Heart right ventricle (tissue), 16 donors: ENCODE measurements at regions not wholly inside any gene's neighbourhood (a gene's known extent, or its start where the extent isn't known, plus 50 kb on each side); places are given as distances from the start of the nearest gene placed in this dataset.

ENCODE experiments used
- ATAC-seq, 8 donors: fragments of 200-7000 bp; cut with Tn5 transposase; one replicate each; pipeline ENCODE4 v1.9.1; 2020; ENCODE audit warnings: mild to moderate bottlenecking in 8 of 8, moderate library complexity in 8 of 8, moderate number of reproducible peaks in 1 of 8
- DNase-seq, 2 donors: peaks; one replicate each; pipeline ENCODE4 v3.0.0-alpha.2; 2020
- H3K27ac ChIP-seq, 10 donors: fragments of 200-600 bp; sonication (generic) in 2 of 10; one replicate each; pipeline versions ENCODE4 v1.5.0 to v1.8.0; 2020 to 2022; ENCODE audit warnings: mild to moderate bottlenecking in 3 of 10
- H3K27me3 ChIP-seq, 7 donors: fragments of 200-600 bp; one replicate each; pipeline ENCODE4 v1.8.0; 2021 to 2022; ENCODE audit warnings: mild to moderate bottlenecking in 2 of 7
- H3K36me3 ChIP-seq, 9 donors: fragments of 200-600 bp; sonication (generic) in 1 of 9; one replicate each; pipeline versions ENCODE4 v1.5.0 to v1.8.0; 2020 to 2022; ENCODE audit warnings: mild to moderate bottlenecking in 2 of 9
- H3K4me1 ChIP-seq, 9 donors: fragments of 200-600 bp; sonication (generic) in 1 of 9; one replicate each; pipeline versions ENCODE4 v1.5.0 to v1.8.0; 2020 to 2022; ENCODE audit warnings: mild to moderate bottlenecking in 4 of 9
- H3K4me3 ChIP-seq, 10 donors: fragments of 200-600 bp; sonication (generic) in 2 of 10; one replicate each; pipeline versions ENCODE4 v1.5.0 to v1.8.0; 2020 to 2022; ENCODE audit warnings: mild to moderate bottlenecking in 7 of 10, moderate library complexity in 2 of 10
- H3K9me3 ChIP-seq, 11 donors: fragments of 200-600 bp in 10 of 11; sonication (generic) in 2 of 11; one replicate each; pipeline versions ENCODE4 v1.5.0 to v1.8.0; 2013 to 2022; ENCODE audit warnings: mild to moderate bottlenecking in 2 of 11, control low read depth in 1 of 11, moderate library complexity in 1 of 11
- CTCF ChIP-seq, 9 donors: fragments of 200-600 bp; sonication (generic) in 2 of 9; IDR thresholded peaks; one replicate each; pipeline versions ENCODE4 v1.5.0 to v1.8.0; 2021 to 2022; ENCODE audit warnings: antibody characterized with exemption in 9 of 9, mild to moderate bottlenecking in 5 of 9, moderate library complexity in 1 of 9
- WGBS, 2 donors: extraction: QIAGEN DNeasy Blood & Tissue Kit; methylation state at CpG; one replicate each; pipeline ENCODE4 v1.1.7; 2013; ENCODE audit warnings: inconsistent platforms in 1 of 2; 5-methylcytosine and 5-hydroxymethylcytosine counted together
- intact Hi-C, 10 donors: fragments of 100-400 bp; cut with DNase I; formaldehyde crosslinking; loops; one replicate each; pipeline versions ENCODE4 v1.11.1 to v1.14.2; 2022
- donor health status: Arrhythmogenic right ventricular cardiomyopathy.
- donor health status: ischemic (EF 13 %, LVEDD 7.1; RV severe dilation, severe dysfunction).
- donor health status: healthy with polysubstance abuse.
- donor health status: DM: no; HTN: yes; CAD: no.
- donor health status: DM: no; HTN: no; CAD: no.
- donor health status: ischemic (EF 25% LVEDD 6.9; RV normal size, moderate dysfunction).
- donor health status: ischemic (EF 25% LVEDD 5.7; RV mildly dilated, moderate dysfunction).
- donor health status: healthy.
- donor health status: DM: yes; HTN: yes; CAD: no.
- donor health status: Ischemic cardiomyopathy.
- donor health status: ischemic (EF 35%, LVEDD 5.7; RV mildly dilated, moderate dysfunction).
- donor health status: nonischemic (EF 11% LVEDD 7.7; RV severe dilation, severe dysfunction).
- donor health status: DM: yes; HTN: yes; CAD: no.
- donor health status: PGD.
- donor health status: ischemic (EF 29% LVEDD 5.4; RV normal size, mild dysfunction).
- donor health status: nonischemic (EF 23%, LVEDD 6.1; RV moderate dilation, normal function).

GRCh38 chr1:199112365-199112764 lies 473.5 kb downstream of the PTPRC start:
- intact Hi-C loops: loop anchor here in 5 of 10 donors (5.0 to 10.0 kb wide), 5 partner anchors 228 to 348 kb away; no protein-coding TSS in a partner anchor
- ATAC-seq (no peak), DNase-seq (no peak)
- Histone ChIP-seq H3K4me1 (no peaks in the 10 kb centered on the region), H3K27me3 (no peaks in the 10 kb centered on the region), H3K27ac (no peak overlapping the region), H3K4me3 (no peak overlapping the region), H3K36me3 (no peaks in the 10 kb centered on the region), H3K9me3 (peaks cover 0 to 25% (median 5%) of the 10 kb centered on the region in 11 donors)
- TF ChIP-seq CTCF (IDR thresholded peaks at IDR 0.05): no peak

GRCh38 chr1:199113265-199113869 lies 474.5 kb downstream of the PTPRC start:
- Histone ChIP-seq H3K27ac (no peak overlapping the region), H3K4me3 (no peak overlapping the region), H3K4me1 (no peaks in the 10 kb centered on the region), H3K27me3 (no peaks in the 10 kb centered on the region), H3K9me3 (peaks cover 0 to 20% (median 5%) of the 10 kb centered on the region in 11 donors), H3K36me3 (no peaks in the 10 kb centered on the region)
- peak in 2 of 8 donors; percentile 33 to 42 for ATAC-seq
- 78 to 83% methylated on average over 2 of the region's 2 CpGs for WGBS, 2 donors
- intact Hi-C loops: loop anchor here in 5 of 10 donors (5.0 to 10.0 kb wide), 5 partner anchors 229 to 349 kb away; no protein-coding TSS in a partner anchor
- peak; percentile 29 to 33 for DNase-seq
- peak; percentile 45 to 76 (median 65) for TF ChIP-seq CTCF (IDR thresholded peaks at IDR 0.05)

- Histone ChIP-seq H3K27me3 (no peaks in the 10 kb centered on the region), H3K27ac (no peak overlapping the region), H3K4me1 (no peaks in the 10 kb centered on the region), H3K4me3 (no peak overlapping the region), H3K36me3 (no peaks in the 10 kb centered on the region), H3K9me3 (peaks cover 0 to 15% (median 5%) of the 10 kb centered on the region in 11 donors)
- no peak for DNase-seq
- ATAC-seq: no peak
- intact Hi-C loops: loop anchor here in 4 of 10 donors (10.0 kb wide), 4 partner anchors 232 to 352 kb away; no protein-coding TSS in a partner anchor
- no peak for TF ChIP-seq CTCF (IDR thresholded peaks at IDR 0.05)
These were observed 477.6 kb downstream of the PTPRC start for GRCh38 chr1:199116488-199116887.

GRCh38 chr1:199121047-199121446 lies 482.2 kb downstream of the PTPRC start:
- H3K27me3 ChIP-seq: no peaks in the 10 kb centered on the region
- no peaks in the 10 kb centered on the region for H3K36me3 ChIP-seq
- no peak for DNase-seq
- no peak overlapping the region for H3K27ac ChIP-seq
- H3K9me3 ChIP-seq: no peaks in the 10 kb centered on the region
- no peaks in the 10 kb centered on the region for H3K4me1 ChIP-seq
- intact Hi-C loops: no loop called here
- no peak for TF ChIP-seq CTCF (IDR thresholded peaks at IDR 0.05)
- no peak for ATAC-seq
- no peak overlapping the region for H3K4me3 ChIP-seq
